NT2/D1 (cell line): ENCODE measurements at regions not wholly inside any gene's neighbourhood (a gene's known extent, or its start where the extent isn't known, plus 50 kb on each side); places are given as distances from the start of the nearest gene placed in this dataset.

Experiments
- SUZ12 ChIP-seq: IDR thresholded peaks from 2 replicates; pipeline ENCODE4 v1.6.1; 2011; ENCODE audit not compliant: insufficient read length, insufficient read depth; ENCODE audit errors: extremely low read depth
- YY1 ChIP-seq: IDR thresholded peaks from 2 replicates; pipeline ENCODE4 v1.6.1; 2011; ENCODE audit not compliant: insufficient read length, insufficient read depth

DNA sequence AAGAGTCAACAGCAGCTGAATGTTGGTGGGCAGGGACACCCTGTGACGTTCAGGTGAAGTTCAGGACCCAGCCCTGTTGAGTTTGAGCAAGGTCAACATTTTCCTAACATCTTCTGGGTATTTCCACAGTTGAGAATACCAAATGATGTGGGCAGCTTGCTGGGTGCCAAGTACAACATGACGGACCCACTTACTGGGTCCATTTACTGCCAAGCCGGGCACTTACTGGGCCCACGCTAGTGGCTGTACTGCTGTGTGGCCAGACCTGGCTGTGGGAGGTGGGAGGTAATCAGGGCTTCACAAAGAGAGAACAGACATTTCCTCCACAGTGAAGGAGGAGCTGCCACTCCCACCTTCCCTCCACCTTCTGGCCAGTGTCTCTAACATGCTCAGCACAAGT, 99.2 kb downstream of the PSMG1 start:
- TF ChIP-seq YY1 (no peak), SUZ12 (no peak)
